Kasumi-1 (cell line): ENCODE measurements at regions not wholly inside any gene's neighbourhood (a gene's known extent, or its start where the extent isn't known, plus 50 kb on each side); places are given as distances from the start of the nearest gene placed in this dataset.
"Not testable (repeated sequence)": the region's sequence is repeated elsewhere in the genome, so short reads cannot be mapped to it uniquely, and the experiment has no call there.

ENCODE experiments used
- DNase-seq, 2 experiments: peaks; one replicate each; lab custom pipeline; 2025; lab: John Stamatoyannopoulos, UW

GRCh38 chrX:79026742-79027141 lies 81.6 kb downstream of the P2RY10 start:
- not testable (repeated sequence) for DNase-seq

- DNase-seq, result no peak
Measured at GRCh38 chrX:79035421-79035820, 90.2 kb downstream of the P2RY10 start.

- no peak for DNase-seq
Measured at GRCh38 chrX:79036157-79036880, 91.1 kb downstream of the P2RY10 start.

- peak; percentile 65 for DNase-seq
Measured at GRCh38 chrX:79065696-79066095, 78.8 kb upstream of the GPR174 start.

- no peak for DNase-seq
Measured at GRCh38 chrX:79078114-79078513, 66.4 kb upstream of the GPR174 start.

- no peak for DNase-seq
Measured at GRCh38 chrX:79079477-79079876, 65.0 kb upstream of the GPR174 start.

GRCh38 chrX:79080141-79080540 lies 64.3 kb upstream of the GPR174 start:
- no peak for DNase-seq

- DNase-seq, result peak; percentile 32 to 47
Measured at GRCh38 chrX:79081895-79082512, 62.5 kb upstream of the GPR174 start.

GRCh38 chrX:79082899-79083298 lies 61.6 kb upstream of the GPR174 start:
- DNase-seq, result no peak

- DNase-seq, result no peak
Measured at GRCh38 chrX:79084923-79085322, 59.6 kb upstream of the GPR174 start.

- no peak for DNase-seq
Measured at GRCh38 chrX:79089896-79090584, 54.4 kb upstream of the GPR174 start.

- no peak for DNase-seq
Measured at GRCh38 chrX:79094075-79094832, 50.2 kb upstream of the GPR174 start.
